ENCODE measurements at regions not wholly inside any gene's neighbourhood (a gene's known extent, or its start where the extent isn't known, plus 50 kb on each side); places are given as distances from the start of the nearest gene placed in this dataset.
A peak's percentile ranks its signal among the peaks of the same experiment; 100 is the strongest.
"Not testable (repeated sequence)": the region's sequence is repeated elsewhere in the genome, so short reads cannot be mapped to it uniquely, and the experiment has no call there.

DNA sequence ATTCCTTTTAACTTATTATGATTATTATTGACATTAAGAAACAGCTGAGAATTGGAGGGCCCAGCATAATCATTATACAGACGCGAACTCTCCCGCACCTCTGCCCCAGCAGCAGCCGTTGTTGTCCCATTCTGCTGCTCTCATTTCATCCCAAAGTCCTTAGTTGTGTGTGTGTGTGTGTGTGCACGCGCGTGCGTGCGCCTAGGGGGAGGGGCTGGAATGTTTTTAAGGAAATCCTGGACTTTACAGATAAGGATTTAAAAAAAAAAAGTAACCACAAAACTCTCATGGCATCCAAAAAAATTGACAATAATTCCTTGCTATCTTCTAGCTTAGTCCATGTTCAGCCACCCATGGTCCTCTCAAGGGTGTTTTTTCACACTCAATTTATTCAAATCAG is 134.2 kb downstream of the WNT7A start:
- no peaks in the 10 kb centered on the region for H3K36me3 ChIP-seq
- no peak overlapping the region for H3K27ac ChIP-seq
- no peaks in the 10 kb centered on the region for H3K27me3 ChIP-seq
- no peak for TF ChIP-seq EP300 (IDR thresholded peaks at IDR 0.05)
- no peak for TF ChIP-seq POLR2A (IDR thresholded peaks at IDR 0.05)
- TF ChIP-seq, protein P1, sequence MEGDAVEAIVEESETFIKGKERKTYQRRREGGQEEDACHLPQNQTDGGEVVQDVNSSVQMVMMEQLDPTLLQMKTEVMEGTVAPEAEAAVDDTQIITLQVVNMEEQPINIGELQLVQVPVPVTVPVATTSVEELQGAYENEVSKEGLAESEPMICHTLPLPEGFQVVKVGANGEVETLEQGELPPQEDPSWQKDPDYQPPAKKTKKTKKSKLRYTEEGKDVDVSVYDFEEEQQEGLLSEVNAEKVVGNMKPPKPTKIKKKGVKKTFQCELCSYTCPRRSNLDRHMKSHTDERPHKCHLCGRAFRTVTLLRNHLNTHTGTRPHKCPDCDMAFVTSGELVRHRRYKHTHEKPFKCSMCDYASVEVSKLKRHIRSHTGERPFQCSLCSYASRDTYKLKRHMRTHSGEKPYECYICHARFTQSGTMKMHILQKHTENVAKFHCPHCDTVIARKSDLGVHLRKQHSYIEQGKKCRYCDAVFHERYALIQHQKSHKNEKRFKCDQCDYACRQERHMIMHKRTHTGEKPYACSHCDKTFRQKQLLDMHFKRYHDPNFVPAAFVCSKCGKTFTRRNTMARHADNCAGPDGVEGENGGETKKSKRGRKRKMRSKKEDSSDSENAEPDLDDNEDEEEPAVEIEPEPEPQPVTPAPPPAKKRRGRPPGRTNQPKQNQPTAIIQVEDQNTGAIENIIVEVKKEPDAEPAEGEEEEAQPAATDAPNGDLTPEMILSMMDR (IDR thresholded peaks at IDR 0.05) = no peak
- intact Hi-C loops (cut with DNase I) = no loop called here
- H3K4me3 ChIP-seq = no peak overlapping the region
- 35 to 76% (median 51%) methylated on average over 9 of the region's 9 CpGs for WGBS, 3 donors
- H3K9me3 ChIP-seq = no peaks in the 10 kb centered on the region
- H3K4me1 ChIP-seq (ENCODE audit: insufficient read depth) = no peaks in the 10 kb centered on the region
- no peak for DNase-seq

DNA sequence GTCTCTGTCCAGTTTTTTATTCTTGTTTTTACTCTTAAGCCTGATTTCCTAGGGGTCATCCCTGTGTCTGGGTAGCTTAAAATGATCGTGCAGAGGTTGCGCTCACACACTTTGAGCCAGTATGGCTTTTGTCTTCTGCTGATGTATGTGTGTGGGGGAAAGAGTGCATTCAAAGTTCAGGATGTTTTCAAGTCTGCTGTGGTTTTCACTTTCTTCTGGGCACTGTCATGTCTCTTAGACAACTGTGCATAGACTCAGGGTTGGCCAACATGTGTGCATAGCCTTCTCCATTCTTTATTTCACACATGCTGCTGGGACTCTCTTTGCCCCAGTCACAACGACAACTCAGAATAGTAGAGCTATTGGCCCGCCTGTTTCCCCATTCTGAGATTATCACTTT is 139.1 kb downstream of the WNT7A start:
- H3K4me1 ChIP-seq (ENCODE audit: insufficient read depth) = no peaks in the 10 kb centered on the region
- H3K27me3 ChIP-seq = no peaks in the 10 kb centered on the region
- TF ChIP-seq EP300 (IDR thresholded peaks at IDR 0.05) (no peak), POLR2A (IDR thresholded peaks at IDR 0.05) (no peak)
- TF ChIP-seq, protein P1 (IDR thresholded peaks at IDR 0.05) = no peak
- intact Hi-C loops (cut with DNase I) = no loop called here
- H3K27ac ChIP-seq = no peak overlapping the region
- 65 to 79% (median 77%) methylated on average over 4 of the region's 4 CpGs for WGBS, 3 donors
- H3K4me3 ChIP-seq = no peak overlapping the region
- H3K9me3 ChIP-seq = no peaks in the 10 kb centered on the region
- H3K36me3 ChIP-seq = no peaks in the 10 kb centered on the region
- no peak for DNase-seq

DNA sequence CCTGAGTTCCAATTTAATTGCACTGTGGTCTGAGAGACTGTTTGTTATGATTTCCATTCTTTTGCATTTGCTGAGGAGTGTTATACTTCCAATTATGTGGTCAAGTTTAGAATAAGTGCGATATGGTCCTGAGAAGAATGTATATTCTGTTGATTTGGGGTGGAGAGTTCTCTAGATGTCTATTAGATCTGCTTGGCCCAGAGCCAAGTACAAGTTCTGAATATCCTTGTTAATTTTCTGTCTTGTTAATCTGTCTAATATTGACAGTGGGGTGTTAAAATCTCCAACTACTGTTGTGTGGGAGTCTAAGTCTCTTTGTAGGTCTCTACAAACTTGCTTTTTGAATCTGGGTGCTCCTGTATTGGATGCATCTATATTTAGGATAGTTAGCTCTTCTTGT is 146.1 kb downstream of the WNT7A start:
- H3K4me1 ChIP-seq (ENCODE audit: insufficient read depth); H3K27me3 ChIP-seq; intact Hi-C loops (cut with DNase I); H3K27ac ChIP-seq; DNase-seq; H3K9me3 ChIP-seq; H3K4me3 ChIP-seq; H3K36me3 ChIP-seq: not testable (repeated sequence)
- 83 to 87% (median 86%) methylated on average over 1 of the region's 1 CpG for WGBS, 3 donors

DNA sequence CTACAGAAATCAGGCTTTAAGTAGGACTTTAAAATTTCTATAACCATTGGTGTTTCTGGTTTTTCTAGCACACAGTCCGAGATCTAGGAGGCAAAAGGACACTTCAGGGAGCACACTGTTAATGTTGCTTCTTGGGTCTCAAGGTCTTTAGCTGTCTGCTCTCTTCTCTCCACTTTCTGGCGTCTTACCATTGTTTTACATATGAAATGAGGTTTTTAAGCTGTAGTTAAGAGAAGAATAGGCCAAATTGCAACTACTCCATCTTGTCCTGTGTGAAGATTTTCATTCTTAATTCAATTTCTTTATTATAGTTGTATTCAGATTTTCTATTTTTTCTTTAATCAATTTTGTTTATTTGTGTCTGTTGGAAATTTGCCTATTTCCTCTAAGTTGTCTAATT is 151.4 kb downstream of the WNT7A start:
- Histone ChIP-seq H3K27me3 (no peaks in the 10 kb centered on the region), H3K36me3 (no peaks in the 10 kb centered on the region), H3K4me1 (ENCODE audit: insufficient read depth) (no peaks in the 10 kb centered on the region), H3K27ac (no peak overlapping the region), H3K9me3 (no peaks in the 10 kb centered on the region), H3K4me3 (no peak overlapping the region)
- TF ChIP-seq, protein P1 (IDR thresholded peaks at IDR 0.05) = no peak
- no peak for TF ChIP-seq POLR2A (IDR thresholded peaks at IDR 0.05)
- no peak for TF ChIP-seq EP300 (IDR thresholded peaks at IDR 0.05)
- intact Hi-C loops (cut with DNase I) = no loop called here
- DNase-seq = no peak
- WGBS, 3 donors = 21 to 32% (median 21%) methylated on average over 2 of the region's 2 CpGs

DNA sequence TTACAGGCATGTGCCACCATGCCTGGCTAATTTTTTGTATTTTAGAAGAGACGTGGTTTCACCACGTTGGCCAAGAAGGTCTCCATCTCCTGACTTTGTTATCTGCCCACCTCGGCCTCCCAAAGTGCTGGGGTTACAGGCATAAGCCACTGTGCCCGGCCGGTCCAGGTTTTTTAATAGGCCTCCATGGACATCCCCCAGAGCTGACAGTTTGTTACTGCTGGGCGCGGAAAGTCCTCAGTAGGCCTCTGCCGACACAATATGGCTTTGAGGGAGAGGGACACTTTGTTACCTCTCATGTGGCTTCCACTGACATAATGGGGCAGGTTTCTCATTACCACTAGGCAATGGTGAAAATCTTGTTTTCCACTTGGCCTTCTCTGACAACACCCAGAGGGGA is 152.0 kb downstream of the WNT7A start:
- no peak for TF ChIP-seq POLR2A (IDR thresholded peaks at IDR 0.05)
- no peak for TF ChIP-seq EP300 (IDR thresholded peaks at IDR 0.05)
- TF ChIP-seq, protein P1 (IDR thresholded peaks at IDR 0.05) = no peak
- no peak overlapping the region for H3K27ac ChIP-seq
- no peaks in the 10 kb centered on the region for H3K9me3 ChIP-seq
- H3K4me1 ChIP-seq (ENCODE audit: insufficient read depth) = no peaks in the 10 kb centered on the region
- 78 to 90% (median 82%) methylated on average over 8 of the region's 8 CpGs for WGBS, 3 donors
- no peaks in the 10 kb centered on the region for H3K27me3 ChIP-seq
- no peaks in the 10 kb centered on the region for H3K36me3 ChIP-seq
- intact Hi-C loops (cut with DNase I) = no loop called here
- peak in 1 of 5 donors; percentile 1 for DNase-seq
- no peak overlapping the region for H3K4me3 ChIP-seq
